Pancreas (tissue), 10 donors: ENCODE measurements at regions not wholly inside any gene's neighbourhood (a gene's known extent, or its start where the extent isn't known, plus 50 kb on each side); places are given as distances from the start of the nearest gene placed in this dataset.
"Not testable (repeated sequence)": the region's sequence is repeated elsewhere in the genome, so short reads cannot be mapped to it uniquely, and the experiment has no call there.

Experiments
- ATAC-seq, 4 donors: fragments of 200-7000 bp; cut with Tn5 transposase; one replicate each; pipeline versions ENCODE4 v1.8.0 to v1.9.1; 2020; ENCODE audit warnings: mild to moderate bottlenecking in 4 of 4, moderate library complexity in 4 of 4
- DNase-seq, 6 donors: peaks; one replicate each; pipeline ENCODE4 v3.0.0-alpha.2; 2020
- FAIRE-seq: peaks from 2 replicates; lab custom pipeline; 2012; peaks lifted over from hg19 to GRCh38; lab: Jason Lieb, UNC
- H3K27ac ChIP-seq, 4 donors: fragments of 200-600 bp; sonication (generic); 1 replicate in 3 of 4; 2 replicates in 1 of 4; pipeline versions ENCODE4 v1.5.0 to v1.8.0; 2020
- H3K27me3 ChIP-seq, 4 donors: fragments of 200-600 bp; one replicate each; pipeline ENCODE4 v1.8.0; 2021
- H3K36me3 ChIP-seq, 3 donors: fragments of 200-600 bp; sonication (generic) in 1 of 3; one replicate each; pipeline versions ENCODE4 v1.5.0 to v1.8.0; 2020 to 2021
- H3K4me1 ChIP-seq, 3 donors: fragments of 200-600 bp; one replicate each; pipeline ENCODE4 v1.8.0; 2021
- H3K4me3 ChIP-seq, 4 donors: fragments of 200-600 bp; sonication (generic) in 2 of 4; one replicate each; pipeline versions ENCODE4 v1.5.0 to v1.8.0; 2020 to 2021
- H3K9me3 ChIP-seq, 4 donors: fragments of 200-600 bp; one replicate each; pipeline ENCODE4 v1.8.0; 2021
- WGBS, 2 donors: extraction: QIAGEN DNeasy Blood & Tissue Kit; methylation state at CpG; one replicate each; pipeline ENCODE4 v1.1.7; 2013; 5-methylcytosine and 5-hydroxymethylcytosine counted together
- intact Hi-C, 3 donors: fragments of 100-400 bp; cut with DNase I; formaldehyde crosslinking; loops; one replicate each; pipeline versions ENCODE4 v1.11.1 to v1.14.2; 2022
- TF ChIP-seq, protein P1 (sequence below), 4 donors: fragments of 200-600 bp; sonication (generic) in 3 of 4; IDR thresholded peaks; one replicate each; pipeline versions ENCODE4 v1.5.0 to v1.8.0; 2021; ENCODE audit warnings: antibody characterized with exemption in 4 of 4
- donor health status: healthy with polysubstance abuse.
- donor health status: DM: no; HTN: no; CAD: no; lungs with moderate emphysema.
- donor health status: DM: no; HTN: no; CAD: no.
- donor health status: control.
- donor health status: control.
- donor health status: Bipolar disorder and iron deficiency.
- donor health status: DM: yes; HTN: yes; CAD: no.
- donor health status: DM: no; HTN: no; CAD: no.
- donor health status: DM: no; HTN: no; CAD: no.
- donor health status: DM: yes; HTN: yes; CAD: no.

DNA sequence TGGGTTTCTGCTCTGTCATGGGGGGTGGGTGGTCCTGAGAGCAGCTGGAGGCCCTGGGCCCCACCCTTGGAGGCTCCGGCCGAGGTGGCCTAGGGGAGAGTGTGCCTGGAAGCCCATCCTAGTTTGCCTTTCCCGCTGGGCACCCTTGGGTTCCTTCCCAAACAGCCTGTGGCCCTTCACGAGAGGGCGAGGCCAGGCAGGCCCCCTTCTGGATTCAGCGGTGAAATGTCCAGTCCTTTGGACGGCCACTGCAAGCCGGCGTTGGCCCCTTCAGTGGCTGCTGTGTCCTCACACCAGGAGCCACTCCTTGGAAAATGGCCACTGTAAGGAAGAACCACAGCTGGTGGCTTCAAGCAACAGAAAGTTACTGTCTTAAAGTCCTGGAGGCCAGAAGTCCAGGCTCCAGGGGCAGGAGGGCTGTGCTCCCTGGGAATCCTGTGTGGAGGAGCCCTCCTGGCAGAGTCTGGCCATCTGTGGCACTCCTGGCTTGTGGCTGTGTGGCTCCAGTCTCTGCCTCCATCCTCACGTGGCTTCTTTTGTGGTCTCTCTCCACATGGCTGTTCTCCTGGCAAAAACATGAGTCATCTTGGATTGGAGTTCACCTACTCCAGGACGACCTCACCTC, 854.1 kb downstream of the TBC1D22A start:
- H3K27me3 ChIP-seq: peaks cover 0 to 3% (median 0%) of the 10 kb centered on the region in 4 donors
- no peaks in the 10 kb centered on the region for H3K4me1 ChIP-seq
- TF ChIP-seq, protein P1, sequence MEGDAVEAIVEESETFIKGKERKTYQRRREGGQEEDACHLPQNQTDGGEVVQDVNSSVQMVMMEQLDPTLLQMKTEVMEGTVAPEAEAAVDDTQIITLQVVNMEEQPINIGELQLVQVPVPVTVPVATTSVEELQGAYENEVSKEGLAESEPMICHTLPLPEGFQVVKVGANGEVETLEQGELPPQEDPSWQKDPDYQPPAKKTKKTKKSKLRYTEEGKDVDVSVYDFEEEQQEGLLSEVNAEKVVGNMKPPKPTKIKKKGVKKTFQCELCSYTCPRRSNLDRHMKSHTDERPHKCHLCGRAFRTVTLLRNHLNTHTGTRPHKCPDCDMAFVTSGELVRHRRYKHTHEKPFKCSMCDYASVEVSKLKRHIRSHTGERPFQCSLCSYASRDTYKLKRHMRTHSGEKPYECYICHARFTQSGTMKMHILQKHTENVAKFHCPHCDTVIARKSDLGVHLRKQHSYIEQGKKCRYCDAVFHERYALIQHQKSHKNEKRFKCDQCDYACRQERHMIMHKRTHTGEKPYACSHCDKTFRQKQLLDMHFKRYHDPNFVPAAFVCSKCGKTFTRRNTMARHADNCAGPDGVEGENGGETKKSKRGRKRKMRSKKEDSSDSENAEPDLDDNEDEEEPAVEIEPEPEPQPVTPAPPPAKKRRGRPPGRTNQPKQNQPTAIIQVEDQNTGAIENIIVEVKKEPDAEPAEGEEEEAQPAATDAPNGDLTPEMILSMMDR (IDR thresholded peaks at IDR 0.05): no peak
- H3K36me3 ChIP-seq: no peaks in the 10 kb centered on the region
- no peak overlapping the region for H3K27ac ChIP-seq
- WGBS, 2 donors: 67% methylated on average over 11 of the region's 11 CpGs
- ATAC-seq (no peak), FAIRE-seq (no peak), DNase-seq (no peak)
- intact Hi-C loops: no loop called here
- no peaks in the 10 kb centered on the region for H3K9me3 ChIP-seq
- no peak overlapping the region for H3K4me3 ChIP-seq

DNA sequence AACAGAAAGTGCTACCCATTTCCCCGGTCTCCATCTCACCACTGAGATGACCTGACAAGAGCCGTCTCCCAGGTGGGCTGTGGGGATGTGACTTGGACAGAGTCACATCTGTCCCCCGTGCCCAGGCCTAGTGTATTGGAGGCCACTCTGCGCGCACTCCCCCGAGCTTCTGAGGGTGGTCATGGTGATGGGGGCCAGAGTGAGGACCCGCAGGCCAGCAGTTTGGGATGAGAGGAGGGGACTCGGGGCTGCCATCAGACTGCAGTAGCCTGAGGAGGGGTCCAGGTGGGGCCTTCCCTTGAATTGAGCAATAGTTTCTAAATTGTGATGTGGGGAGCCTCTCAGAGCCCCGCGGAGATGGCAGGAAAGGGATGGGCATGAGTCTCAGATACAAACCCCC, 852.6 kb downstream of the TBC1D22A start:
- Histone ChIP-seq H3K27ac (no peak overlapping the region), H3K27me3 (peaks cover 0 to 3% (median 0%) of the 10 kb centered on the region in 4 donors), H3K4me3 (no peak overlapping the region), H3K9me3 (no peaks in the 10 kb centered on the region), H3K36me3 (no peaks in the 10 kb centered on the region), H3K4me1 (no peaks in the 10 kb centered on the region)
- intact Hi-C loops: no loop called here
- FAIRE-seq (no peak), ATAC-seq (no peak), DNase-seq (no peak)
- WGBS, 2 donors: 60 to 74% methylated on average over 10 of the region's 10 CpGs
- TF ChIP-seq, protein P1 (IDR thresholded peaks at IDR 0.05): no peak

GRCh38 chr22:47613606-47614350, 851.3 kb downstream of the TBC1D22A start:
- WGBS, 2 donors: 68 to 80% methylated on average over 13 of the region's 13 CpGs
- FAIRE-seq: no peak
- no peak for ATAC-seq

GRCh38 chr22:47613181-47613580, 850.7 kb downstream of the TBC1D22A start:
- intact Hi-C loops, ATAC-seq: not testable (repeated sequence)

More at GRCh38 chr22:47613606-47614350, 851.3 kb downstream of the TBC1D22A start:
- peaks cover 0 to 3% (median 0%) of the 10 kb centered on the region in 4 donors for H3K27me3 ChIP-seq
- H3K36me3 ChIP-seq: no peaks in the 10 kb centered on the region
- H3K4me1 ChIP-seq: no peaks in the 10 kb centered on the region
- intact Hi-C loops: no loop called here
- H3K4me3 ChIP-seq: no peak overlapping the region
- no peak overlapping the region for H3K27ac ChIP-seq
- peak in 1 of 6 donors; percentile 10 for DNase-seq
- H3K9me3 ChIP-seq: no peaks in the 10 kb centered on the region
- TF ChIP-seq, protein P1 (IDR thresholded peaks at IDR 0.05): no peak

GRCh38 chr22:47612311-47612910, 850.0 kb downstream of the TBC1D22A start:
- DNase-seq (no peak), FAIRE-seq (no peak), ATAC-seq (no peak)
- no peak overlapping the region for H3K27ac ChIP-seq
- intact Hi-C loops: no loop called here
- H3K36me3 ChIP-seq: no peaks in the 10 kb centered on the region
- no peak overlapping the region for H3K4me3 ChIP-seq
- peaks cover 0 to 3% (median 1%) of the 10 kb centered on the region in 4 donors for H3K27me3 ChIP-seq
- H3K4me1 ChIP-seq: no peaks in the 10 kb centered on the region
- 42 to 69% methylated on average over 17 of the region's 17 CpGs for WGBS, 2 donors
- TF ChIP-seq, protein P1 (IDR thresholded peaks at IDR 0.05): no peak
- H3K9me3 ChIP-seq: no peaks in the 10 kb centered on the region

More at GRCh38 chr22:47613181-47613580, 850.7 kb downstream of the TBC1D22A start:
- peak in 1 of 6 donors; percentile 27 for DNase-seq
- not testable (repeated sequence) for H3K4me3 ChIP-seq, H3K4me1 ChIP-seq, FAIRE-seq, H3K27me3 ChIP-seq, H3K36me3 ChIP-seq, H3K9me3 ChIP-seq, H3K27ac ChIP-seq
- 63 to 67% methylated on average over 11 of the region's 11 CpGs for WGBS, 2 donors
